Adrenal gland (tissue), 9 donors: ENCODE measurements at regions not wholly inside any gene's neighbourhood (a gene's known extent, or its start where the extent isn't known, plus 50 kb on each side); places are given as distances from the start of the nearest gene placed in this dataset.

Experiments
- DNase-seq, 7 donors: peaks; one replicate each; pipeline ENCODE4 v3.0.0-alpha.2; 2019 to 2020
- H3K27ac ChIP-seq, 5 donors: fragments of 200-600 bp; sonication (generic) in 4 of 5; 1 replicate in 3 of 5; 2 replicates in 2 of 5; pipeline versions ENCODE4 v1.5.1 to v1.8.0; 2016 to 2020; ENCODE audit warnings: mild to moderate bottlenecking in 1 of 5
- H3K27me3 ChIP-seq: fragments of 200-600 bp; 2 replicates; pipeline ENCODE4 v1.8.0; 2021
- H3K36me3 ChIP-seq, 2 donors: fragments of 200-600 bp; replicated peaks in 1 of 2; 1 replicate in 1 of 2; 2 replicates in 1 of 2; pipeline versions ENCODE4 v1.5.1 to v1.8.0; 2018 to 2022
- H3K4me1 ChIP-seq, 2 donors: fragments of 200-600 bp; replicated peaks in 1 of 2; 1 replicate in 1 of 2; 2 replicates in 1 of 2; pipeline versions ENCODE4 v1.5.1 to v1.8.0; 2018 to 2021
- H3K4me3 ChIP-seq, 4 donors: fragments of 200-600 bp; sonication (generic) in 3 of 4; one replicate each; pipeline ENCODE4 v1.5.1; 2016 to 2018
- H3K9me3 ChIP-seq, 3 donors: fragments of 200-600 bp; sonication (generic) in 1 of 3; replicated peaks in 1 of 3; 1 replicate in 2 of 3; 2 replicates in 1 of 3; pipeline versions ENCODE4 v1.5.1 to v1.8.0; 2016 to 2021
- POLR2A ChIP-seq, 2 donors: fragments of 450-650 bp; IDR thresholded peaks; one replicate each; pipeline ENCODE4 v1.6.1; 2017; ENCODE audit warnings: antibody characterized with exemption in 2 of 2, mild to moderate bottlenecking in 2 of 2, moderate library complexity in 1 of 2
- WGBS, 4 donors: extraction: QIAGEN DNeasy Blood & Tissue Kit in 2 of 4; methylation state at CpG; one replicate each; pipeline versions ENCODE4 v1.1.5 to v1.1.7; 2013 to 2017; 5-methylcytosine and 5-hydroxymethylcytosine counted together
- intact Hi-C, 2 donors: fragments of 100-400 bp; cut with DNase I; formaldehyde crosslinking; loops; one replicate each; pipeline versions ENCODE4 v1.14.1 to v1.15.0; 2022 to 2023
- TF ChIP-seq, protein P1 (sequence below), 6 experiments: fragments of 450-650 bp in 4 of 6; fragments of 200-600 bp in 2 of 6; sonication (generic) in 1 of 6; IDR thresholded peaks; 1 replicate in 5 of 6; 2 replicates in 1 of 6; pipeline versions ENCODE4 v1.5.1 to v1.8.0; 2016 to 2021; ENCODE audit warnings: antibody characterized with exemption in 6 of 6, mild to moderate bottlenecking in 2 of 6, moderate library complexity in 1 of 6
- donor health status: healthy with polysubstance abuse.
- donor health status: Bipolar disorder and iron deficiency.
- donor health status: DM: yes; HTN: yes; CAD: no.
- donor health status: DM: no; HTN: no; CAD: no.
- donor health status: DM: no; HTN: no; CAD: no.

DNA sequence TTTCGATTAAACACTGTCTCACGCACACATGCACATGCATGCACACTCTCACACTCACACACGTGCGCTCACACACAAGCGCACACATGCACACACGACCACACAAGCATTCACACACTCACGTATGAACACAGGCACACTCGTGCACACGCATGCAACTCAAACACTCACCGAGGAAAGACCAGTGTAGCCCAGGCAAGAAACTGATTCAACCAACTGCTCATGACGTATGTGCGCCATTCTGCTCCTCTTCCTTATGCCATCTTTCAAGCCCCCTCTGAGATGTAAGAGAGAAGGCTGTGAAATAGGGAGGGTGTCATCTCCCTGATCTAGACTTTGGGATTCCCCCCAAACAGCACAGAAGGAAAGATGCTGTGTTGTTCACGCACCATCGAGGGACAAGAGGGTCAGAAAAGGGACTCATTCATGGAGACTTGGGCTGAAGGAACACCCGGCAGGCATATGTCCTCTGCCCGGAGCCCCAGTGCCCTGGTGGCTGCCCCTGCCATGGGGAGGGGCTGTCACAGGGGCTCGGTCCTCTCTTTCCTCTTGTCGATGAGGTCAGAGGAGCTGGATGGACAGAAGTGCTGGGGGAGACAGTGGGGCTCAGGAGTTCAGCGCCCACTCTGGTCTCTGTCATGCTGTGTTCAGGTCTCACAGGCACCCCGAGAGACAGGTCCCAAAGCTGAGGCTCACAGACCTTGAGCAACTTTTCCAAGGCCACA is 130.1 kb upstream of the SHH start:
- Histone ChIP-seq H3K4me1 (no peaks in the 10 kb centered on the region), H3K27ac (no peak overlapping the region), H3K9me3 (no peaks in the 10 kb centered on the region), H3K27me3 (no peaks in the 10 kb centered on the region), H3K4me3 (no peak overlapping the region), H3K36me3 (no peaks in the 10 kb centered on the region)
- intact Hi-C loops: no loop called here
- DNase-seq: peak in 1 of 7 donors; percentile 20
- WGBS, 4 donors: 80 to 88% (median 83%) methylated on average over 18 to 20 of the region's 20 CpGs
- TF ChIP-seq POLR2A (IDR thresholded peaks at IDR 0.05): no peak
- TF ChIP-seq, protein P1, sequence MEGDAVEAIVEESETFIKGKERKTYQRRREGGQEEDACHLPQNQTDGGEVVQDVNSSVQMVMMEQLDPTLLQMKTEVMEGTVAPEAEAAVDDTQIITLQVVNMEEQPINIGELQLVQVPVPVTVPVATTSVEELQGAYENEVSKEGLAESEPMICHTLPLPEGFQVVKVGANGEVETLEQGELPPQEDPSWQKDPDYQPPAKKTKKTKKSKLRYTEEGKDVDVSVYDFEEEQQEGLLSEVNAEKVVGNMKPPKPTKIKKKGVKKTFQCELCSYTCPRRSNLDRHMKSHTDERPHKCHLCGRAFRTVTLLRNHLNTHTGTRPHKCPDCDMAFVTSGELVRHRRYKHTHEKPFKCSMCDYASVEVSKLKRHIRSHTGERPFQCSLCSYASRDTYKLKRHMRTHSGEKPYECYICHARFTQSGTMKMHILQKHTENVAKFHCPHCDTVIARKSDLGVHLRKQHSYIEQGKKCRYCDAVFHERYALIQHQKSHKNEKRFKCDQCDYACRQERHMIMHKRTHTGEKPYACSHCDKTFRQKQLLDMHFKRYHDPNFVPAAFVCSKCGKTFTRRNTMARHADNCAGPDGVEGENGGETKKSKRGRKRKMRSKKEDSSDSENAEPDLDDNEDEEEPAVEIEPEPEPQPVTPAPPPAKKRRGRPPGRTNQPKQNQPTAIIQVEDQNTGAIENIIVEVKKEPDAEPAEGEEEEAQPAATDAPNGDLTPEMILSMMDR (IDR thresholded peaks at IDR 0.05): no peak

- intact Hi-C loops: no loop called here
- no peaks in the 10 kb centered on the region for H3K27me3 ChIP-seq
- no peaks in the 10 kb centered on the region for H3K9me3 ChIP-seq
- H3K4me1 ChIP-seq: no peaks in the 10 kb centered on the region
- DNase-seq: no peak
- H3K4me3 ChIP-seq: no peak overlapping the region
- 48 to 58% (median 55%) methylated on average over 3 to 4 of the region's 4 CpGs for WGBS, 4 donors
- H3K36me3 ChIP-seq: no peaks in the 10 kb centered on the region
- no peak overlapping the region for H3K27ac ChIP-seq
- no peak for TF ChIP-seq POLR2A (IDR thresholded peaks at IDR 0.05)
- TF ChIP-seq, protein P1 (IDR thresholded peaks at IDR 0.05): no peak
These were observed 129.4 kb upstream of the SHH start for GRCh38 chr7:155941688-155942087.

DNA sequence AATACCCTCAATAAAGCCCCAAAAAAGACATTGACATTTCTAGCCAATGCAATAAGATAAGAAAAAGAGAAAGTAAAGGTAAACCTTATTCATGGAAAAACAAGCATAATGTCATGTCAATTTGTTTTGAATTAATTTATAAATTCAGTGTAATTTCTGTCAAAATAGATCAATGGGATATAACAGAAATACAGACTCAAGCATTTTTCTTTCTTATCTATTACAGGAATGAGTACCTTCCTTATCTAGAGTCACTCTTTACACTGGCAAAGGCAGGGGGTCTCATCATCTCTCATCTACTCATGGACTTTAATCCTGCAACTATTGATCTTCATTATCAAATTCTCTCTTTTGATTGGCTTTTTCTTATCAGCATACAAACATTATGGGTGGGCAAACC is 127.1 kb upstream of the SHH start:
- Histone ChIP-seq H3K27me3 (no peaks in the 10 kb centered on the region), H3K4me1 (no peaks in the 10 kb centered on the region), H3K4me3 (no peak overlapping the region), H3K36me3 (no peaks in the 10 kb centered on the region), H3K9me3 (no peaks in the 10 kb centered on the region), H3K27ac (no peak overlapping the region)
- DNase-seq: no peak
- intact Hi-C loops: no loop called here
- no peak for TF ChIP-seq POLR2A (IDR thresholded peaks at IDR 0.05)
- TF ChIP-seq, protein P1 (IDR thresholded peaks at IDR 0.05): no peak

GRCh38 chr7:155938129-155938528 is 125.9 kb upstream of the SHH start:
- TF ChIP-seq, protein P1 (IDR thresholded peaks at IDR 0.05): no peak
- no peak for TF ChIP-seq POLR2A (IDR thresholded peaks at IDR 0.05)
- 39 to 59% (median 51%) methylated on average over 2 of the region's 2 CpGs for WGBS, 4 donors

More at GRCh38 chr7:155938129-155938528, 125.9 kb upstream of the SHH start:
- H3K4me1 ChIP-seq: no peaks in the 10 kb centered on the region
- no peak for DNase-seq
- no peaks in the 10 kb centered on the region for H3K27me3 ChIP-seq
- intact Hi-C loops: no loop called here
- no peak overlapping the region for H3K4me3 ChIP-seq
- H3K9me3 ChIP-seq: no peaks in the 10 kb centered on the region
- no peak overlapping the region for H3K27ac ChIP-seq
- H3K36me3 ChIP-seq: no peaks in the 10 kb centered on the region
